22Rv1 (cell line): ENCODE measurements at regions not wholly inside any gene's neighbourhood (a gene's known extent, or its start where the extent isn't known, plus 50 kb on each side); places are given as distances from the start of the nearest gene placed in this dataset.

ENCODE experiments used
- ZFX ChIP-seq: fragments of 450-650 bp; IDR thresholded peaks from 2 replicates; pipeline ENCODE4 v1.6.1; 2017; ENCODE audit warnings: antibody characterized with exemption, borderline replicate concordance
- TF ChIP-seq, protein P1 (sequence below): fragments of 450-650 bp; IDR thresholded peaks from 2 replicates; pipeline ENCODE4 v1.5.1; 2017; ENCODE audit warnings: mild to moderate bottlenecking

DNA sequence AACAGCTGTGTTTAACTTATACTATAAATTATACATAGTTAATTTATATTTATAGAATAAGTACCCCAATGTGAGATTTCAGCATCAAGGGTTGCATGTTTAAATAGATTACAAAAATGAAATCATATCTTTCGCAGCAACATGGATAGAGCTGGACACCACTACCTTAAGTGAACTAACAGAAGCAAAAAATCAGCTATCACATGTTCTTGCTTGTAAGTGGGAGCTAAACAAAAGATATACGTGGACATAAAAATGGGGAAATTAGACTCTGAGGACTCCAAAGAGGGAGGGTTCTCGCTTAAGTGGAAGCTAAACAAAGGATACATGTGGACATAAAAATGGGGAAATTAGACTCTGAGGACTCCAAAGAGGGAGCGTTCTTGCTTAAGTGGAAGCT lies 626.5 kb upstream of the DPPA4 start:
- TF ChIP-seq, protein P1, sequence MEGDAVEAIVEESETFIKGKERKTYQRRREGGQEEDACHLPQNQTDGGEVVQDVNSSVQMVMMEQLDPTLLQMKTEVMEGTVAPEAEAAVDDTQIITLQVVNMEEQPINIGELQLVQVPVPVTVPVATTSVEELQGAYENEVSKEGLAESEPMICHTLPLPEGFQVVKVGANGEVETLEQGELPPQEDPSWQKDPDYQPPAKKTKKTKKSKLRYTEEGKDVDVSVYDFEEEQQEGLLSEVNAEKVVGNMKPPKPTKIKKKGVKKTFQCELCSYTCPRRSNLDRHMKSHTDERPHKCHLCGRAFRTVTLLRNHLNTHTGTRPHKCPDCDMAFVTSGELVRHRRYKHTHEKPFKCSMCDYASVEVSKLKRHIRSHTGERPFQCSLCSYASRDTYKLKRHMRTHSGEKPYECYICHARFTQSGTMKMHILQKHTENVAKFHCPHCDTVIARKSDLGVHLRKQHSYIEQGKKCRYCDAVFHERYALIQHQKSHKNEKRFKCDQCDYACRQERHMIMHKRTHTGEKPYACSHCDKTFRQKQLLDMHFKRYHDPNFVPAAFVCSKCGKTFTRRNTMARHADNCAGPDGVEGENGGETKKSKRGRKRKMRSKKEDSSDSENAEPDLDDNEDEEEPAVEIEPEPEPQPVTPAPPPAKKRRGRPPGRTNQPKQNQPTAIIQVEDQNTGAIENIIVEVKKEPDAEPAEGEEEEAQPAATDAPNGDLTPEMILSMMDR, result no peak
- TF ChIP-seq ZFX, result no peak
